Tibial nerve (tissue), 4 donors: ENCODE measurements at regions not wholly inside any gene's neighbourhood (a gene's known extent, or its start where the extent isn't known, plus 50 kb on each side); places are given as distances from the start of the nearest gene placed in this dataset.

Experiments
- EP300 ChIP-seq, 2 donors: sonication (generic); formaldehyde crosslinking; IDR thresholded peaks; one replicate each; pipeline ENCODE4 v1.6.1; 2017; ENCODE audit warnings: antibody characterized with exemption in 2 of 2, mild to moderate bottlenecking in 1 of 2
- POLR2A ChIP-seq, 2 donors: fragments of 450-650 bp; IDR thresholded peaks; one replicate each; pipeline ENCODE4 v1.6.1; 2017; ENCODE audit warnings: antibody characterized with exemption in 2 of 2, mild to moderate bottlenecking in 2 of 2, moderate library complexity in 2 of 2
- TF ChIP-seq, protein P1 (sequence below), 5 experiments: fragments of 200-600 bp in 3 of 5; fragments of 450-650 bp in 2 of 5; sonication (generic) in 3 of 5; IDR thresholded peaks; one replicate each; pipeline ENCODE4 v1.5.1; 2016 to 2019; ENCODE audit warnings: antibody characterized with exemption in 5 of 5, mild to moderate bottlenecking in 3 of 5, moderate library complexity in 2 of 5

DNA sequence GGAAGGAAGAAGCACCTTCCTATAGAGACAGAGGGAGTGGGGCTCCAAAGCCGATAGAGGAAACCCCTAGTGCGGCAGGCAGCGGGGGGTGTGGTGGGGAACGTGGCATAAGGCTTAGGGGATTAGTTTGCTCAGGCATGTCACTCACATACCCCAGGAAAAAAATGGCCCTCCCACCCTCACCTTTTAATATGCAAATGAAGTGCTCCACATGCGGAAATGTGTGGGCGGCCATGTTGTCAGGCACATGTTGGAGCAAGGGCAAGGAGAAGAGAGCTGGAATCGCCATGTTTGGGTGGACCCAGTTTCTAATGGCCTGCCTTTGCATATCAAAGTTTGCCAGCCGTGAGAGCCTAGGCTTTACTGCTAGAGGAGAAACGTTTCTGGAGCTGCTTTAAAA, 758.8 kb downstream of the NR2F1-AS1 start:
- TF ChIP-seq, protein P1, sequence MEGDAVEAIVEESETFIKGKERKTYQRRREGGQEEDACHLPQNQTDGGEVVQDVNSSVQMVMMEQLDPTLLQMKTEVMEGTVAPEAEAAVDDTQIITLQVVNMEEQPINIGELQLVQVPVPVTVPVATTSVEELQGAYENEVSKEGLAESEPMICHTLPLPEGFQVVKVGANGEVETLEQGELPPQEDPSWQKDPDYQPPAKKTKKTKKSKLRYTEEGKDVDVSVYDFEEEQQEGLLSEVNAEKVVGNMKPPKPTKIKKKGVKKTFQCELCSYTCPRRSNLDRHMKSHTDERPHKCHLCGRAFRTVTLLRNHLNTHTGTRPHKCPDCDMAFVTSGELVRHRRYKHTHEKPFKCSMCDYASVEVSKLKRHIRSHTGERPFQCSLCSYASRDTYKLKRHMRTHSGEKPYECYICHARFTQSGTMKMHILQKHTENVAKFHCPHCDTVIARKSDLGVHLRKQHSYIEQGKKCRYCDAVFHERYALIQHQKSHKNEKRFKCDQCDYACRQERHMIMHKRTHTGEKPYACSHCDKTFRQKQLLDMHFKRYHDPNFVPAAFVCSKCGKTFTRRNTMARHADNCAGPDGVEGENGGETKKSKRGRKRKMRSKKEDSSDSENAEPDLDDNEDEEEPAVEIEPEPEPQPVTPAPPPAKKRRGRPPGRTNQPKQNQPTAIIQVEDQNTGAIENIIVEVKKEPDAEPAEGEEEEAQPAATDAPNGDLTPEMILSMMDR (IDR thresholded peaks at IDR 0.05) = no peak
- no peak for TF ChIP-seq POLR2A (IDR thresholded peaks at IDR 0.05)
- TF ChIP-seq EP300 (IDR thresholded peaks at IDR 0.05) = no peak
